ENCODE measurements at regions not wholly inside any gene's neighbourhood (a gene's known extent, or its start where the extent isn't known, plus 50 kb on each side); places are given as distances from the start of the nearest gene placed in this dataset.
A peak's percentile ranks its signal among the peaks of the same experiment; 100 is the strongest.

- intact Hi-C loops (cut with DNase I) = no loop called here
- no peak overlapping the region for H3K27ac ChIP-seq (ENCODE audit: low read depth in 1 of 2, low read length in 2 of 2)
- H3K9me3 ChIP-seq (ENCODE audit: control insufficient read depth, low read length) = no peaks in the 10 kb centered on the region
- H3K36me3 ChIP-seq (ENCODE audit: control insufficient read depth in 1 of 2, insufficient read depth in 2 of 2, low read length in 1 of 2) = no peaks in the 10 kb centered on the region
- WGBS, 2 donors = 41 to 49% methylated on average over 6 of the region's 6 CpGs
- H3K4me3 ChIP-seq (ENCODE audit: low read length in 2 of 2) = no peak overlapping the region
- ATAC-seq (ENCODE audit: low FRiP score) (no peak), DNase-seq (no peak)
- H3K4me1 ChIP-seq (ENCODE audit: control insufficient read depth in 1 of 2, insufficient read depth in 2 of 2, low read length in 2 of 2) = no peaks in the 10 kb centered on the region
- H3K27me3 ChIP-seq (ENCODE audit: control insufficient read depth in 1 of 2, insufficient read depth in 2 of 2, low read length in 1 of 2) = peaks cover 0 to 4% of the 10 kb centered on the region in 2 donors
These were observed 80.2 kb upstream of the PRDM1 start for GRCh38 chr6:106005954-106006353.

- ATAC-seq (ENCODE audit: low FRiP score) = no peak
- intact Hi-C loops (cut with DNase I) = no loop called here
- no peak for DNase-seq
These were observed 81.1 kb upstream of the PRDM1 start for GRCh38 chr6:106005013-106005412.

GRCh38 chr6:106003268-106003987, 82.7 kb upstream of the PRDM1 start:
- Histone ChIP-seq H3K27me3 (ENCODE audit: control insufficient read depth in 1 of 2, insufficient read depth in 2 of 2, low read length in 1 of 2) (peaks cover 0 to 4% of the 10 kb centered on the region in 2 donors), H3K27ac (ENCODE audit: low read depth in 1 of 2, low read length in 2 of 2) (no peak overlapping the region), H3K4me1 (ENCODE audit: control insufficient read depth in 1 of 2, insufficient read depth in 2 of 2, low read length in 2 of 2) (no peaks in the 10 kb centered on the region), H3K4me3 (ENCODE audit: low read length in 2 of 2) (no peak overlapping the region), H3K36me3 (ENCODE audit: control insufficient read depth in 1 of 2, insufficient read depth in 2 of 2, low read length in 1 of 2) (no peaks in the 10 kb centered on the region), H3K9me3 (ENCODE audit: control insufficient read depth, low read length) (no peaks in the 10 kb centered on the region)
- intact Hi-C loops (cut with DNase I) = no loop called here
- DNase-seq (no peak), ATAC-seq (ENCODE audit: low FRiP score) (no peak)
- WGBS, 2 donors = 20 to 29% methylated on average over 2 of the region's 2 CpGs

More at GRCh38 chr6:106005013-106005412, 81.1 kb upstream of the PRDM1 start:
- no peak overlapping the region for H3K4me3 ChIP-seq (ENCODE audit: low read length in 2 of 2)
- 73 to 83% methylated on average over 1 of the region's 1 CpG for WGBS, 2 donors
- H3K4me1 ChIP-seq (ENCODE audit: control insufficient read depth in 1 of 2, insufficient read depth in 2 of 2, low read length in 2 of 2) = no peaks in the 10 kb centered on the region
- no peaks in the 10 kb centered on the region for H3K36me3 ChIP-seq (ENCODE audit: control insufficient read depth in 1 of 2, insufficient read depth in 2 of 2, low read length in 1 of 2)
- no peaks in the 10 kb centered on the region for H3K9me3 ChIP-seq (ENCODE audit: control insufficient read depth, low read length)
- peaks cover 0 to 4% of the 10 kb centered on the region in 2 donors for H3K27me3 ChIP-seq (ENCODE audit: control insufficient read depth in 1 of 2, insufficient read depth in 2 of 2, low read length in 1 of 2)
- H3K27ac ChIP-seq (ENCODE audit: low read depth in 1 of 2, low read length in 2 of 2) = no peak overlapping the region

- H3K36me3 ChIP-seq (ENCODE audit: control insufficient read depth in 1 of 2, insufficient read depth in 2 of 2, low read length in 1 of 2) = no peaks in the 10 kb centered on the region
- H3K4me1 ChIP-seq (ENCODE audit: control insufficient read depth in 1 of 2, insufficient read depth in 2 of 2, low read length in 2 of 2) = no peaks in the 10 kb centered on the region
- H3K9me3 ChIP-seq (ENCODE audit: control insufficient read depth, low read length) = no peaks in the 10 kb centered on the region
- 31 to 38% methylated on average over 1 of the region's 1 CpG for WGBS, 2 donors
- peaks cover 0 to 1% of the 10 kb centered on the region in 2 donors for H3K27me3 ChIP-seq (ENCODE audit: control insufficient read depth in 1 of 2, insufficient read depth in 2 of 2, low read length in 1 of 2)
- DNase-seq (no peak), ATAC-seq (ENCODE audit: low FRiP score) (no peak)
- H3K27ac ChIP-seq (ENCODE audit: low read depth in 1 of 2, low read length in 2 of 2) = no peak overlapping the region
- intact Hi-C loops (cut with DNase I) = no loop called here
- H3K4me3 ChIP-seq (ENCODE audit: low read length in 2 of 2) = no peak overlapping the region
These were observed 84.1 kb upstream of the PRDM1 start for GRCh38 chr6:106002005-106002404.

GRCh38 chr6:106000935-106001334, 85.2 kb upstream of the PRDM1 start:
- Histone ChIP-seq H3K27me3 (ENCODE audit: control insufficient read depth in 1 of 2, insufficient read depth in 2 of 2, low read length in 1 of 2) (peaks cover 0 to 1% of the 10 kb centered on the region in 2 donors), H3K36me3 (ENCODE audit: control insufficient read depth in 1 of 2, insufficient read depth in 2 of 2, low read length in 1 of 2) (no peaks in the 10 kb centered on the region), H3K4me3 (ENCODE audit: low read length in 2 of 2) (no peak overlapping the region), H3K9me3 (ENCODE audit: control insufficient read depth, low read length) (no peaks in the 10 kb centered on the region), H3K27ac (ENCODE audit: low read depth in 1 of 2, low read length in 2 of 2) (no peak overlapping the region), H3K4me1 (ENCODE audit: control insufficient read depth in 1 of 2, insufficient read depth in 2 of 2, low read length in 2 of 2) (no peaks in the 10 kb centered on the region)
- ATAC-seq (ENCODE audit: low FRiP score) = no peak
- intact Hi-C loops (cut with DNase I) = no loop called here
- 77 to 88% methylated on average over 2 of the region's 2 CpGs for WGBS, 2 donors
- DNase-seq = no peak

- Histone ChIP-seq H3K27me3 (ENCODE audit: control insufficient read depth in 1 of 2, insufficient read depth in 2 of 2, low read length in 1 of 2) (no peaks in the 10 kb centered on the region), H3K27ac (ENCODE audit: low read depth in 1 of 2, low read length in 2 of 2) (no peak overlapping the region), H3K9me3 (ENCODE audit: control insufficient read depth, low read length) (no peaks in the 10 kb centered on the region), H3K4me1 (ENCODE audit: control insufficient read depth in 1 of 2, insufficient read depth in 2 of 2, low read length in 2 of 2) (no peaks in the 10 kb centered on the region), H3K36me3 (ENCODE audit: control insufficient read depth in 1 of 2, insufficient read depth in 2 of 2, low read length in 1 of 2) (no peaks in the 10 kb centered on the region), H3K4me3 (ENCODE audit: low read length in 2 of 2) (no peak overlapping the region)
- ATAC-seq (ENCODE audit: low FRiP score) (no peak), DNase-seq (no peak)
- intact Hi-C loops (cut with DNase I) = no loop called here
- WGBS, 2 donors = 37 to 45% methylated on average over 4 of the region's 4 CpGs
These were observed 88.7 kb upstream of the PRDM1 start for GRCh38 chr6:105997482-105997881.

GRCh38 chr6:105995391-105995865, 90.7 kb upstream of the PRDM1 start:
- H3K4me1 ChIP-seq (ENCODE audit: control insufficient read depth in 1 of 2, insufficient read depth in 2 of 2, low read length in 2 of 2) = no peaks in the 10 kb centered on the region
- no peak overlapping the region for H3K27ac ChIP-seq (ENCODE audit: low read depth in 1 of 2, low read length in 2 of 2)
- WGBS, 2 donors = 30 to 32% methylated on average over 6 of the region's 6 CpGs
- H3K9me3 ChIP-seq (ENCODE audit: control insufficient read depth, low read length) = no peaks in the 10 kb centered on the region
- no peak for DNase-seq
- no peak for ATAC-seq (ENCODE audit: low FRiP score)
- H3K27me3 ChIP-seq (ENCODE audit: control insufficient read depth in 1 of 2, insufficient read depth in 2 of 2, low read length in 1 of 2) = no peaks in the 10 kb centered on the region
- H3K4me3 ChIP-seq (ENCODE audit: low read length in 2 of 2) = peak overlapping the region in 1 of 2 donors; percentile 64
- H3K36me3 ChIP-seq (ENCODE audit: control insufficient read depth in 1 of 2, insufficient read depth in 2 of 2, low read length in 1 of 2) = no peaks in the 10 kb centered on the region
- intact Hi-C loops (cut with DNase I) = no loop called here

- no peaks in the 10 kb centered on the region for H3K4me1 ChIP-seq (ENCODE audit: control insufficient read depth in 1 of 2, insufficient read depth in 2 of 2, low read length in 2 of 2)
- peak; percentile 58 for ATAC-seq (ENCODE audit: low FRiP score)
- DNase-seq = peak; percentile 78 to 87
- intact Hi-C loops (cut with DNase I) = no loop called here
- no peaks in the 10 kb centered on the region for H3K9me3 ChIP-seq (ENCODE audit: control insufficient read depth, low read length)
- WGBS, 2 donors = 3 to 4% methylated on average over 57 of the region's 57 CpGs
- no peaks in the 10 kb centered on the region for H3K36me3 ChIP-seq (ENCODE audit: control insufficient read depth in 1 of 2, insufficient read depth in 2 of 2, low read length in 1 of 2)
- peak overlapping the region; percentile 15 to 64 for H3K4me3 ChIP-seq (ENCODE audit: low read length in 2 of 2)
- H3K27ac ChIP-seq (ENCODE audit: low read depth in 1 of 2, low read length in 2 of 2) = no peak overlapping the region
- H3K27me3 ChIP-seq (ENCODE audit: control insufficient read depth in 1 of 2, insufficient read depth in 2 of 2, low read length in 1 of 2) = no peaks in the 10 kb centered on the region
These were observed 91.3 kb upstream of the PRDM1 start for GRCh38 chr6:105994591-105995390.

All from aorta (tissue), 5 donors.